NCI-H82 treated with DMSO at 0.1 percent for 48 hours (cell line): ENCODE measurements at regions not wholly inside any gene's neighbourhood (a gene's known extent, or its start where the extent isn't known, plus 50 kb on each side); places are given as distances from the start of the nearest gene placed in this dataset.

Source experiments
- DNase-seq: peaks from one replicate; lab custom pipeline; 2025; ENCODE audit not compliant: unreplicated experiment; lab: John Stamatoyannopoulos, UW

DNA sequence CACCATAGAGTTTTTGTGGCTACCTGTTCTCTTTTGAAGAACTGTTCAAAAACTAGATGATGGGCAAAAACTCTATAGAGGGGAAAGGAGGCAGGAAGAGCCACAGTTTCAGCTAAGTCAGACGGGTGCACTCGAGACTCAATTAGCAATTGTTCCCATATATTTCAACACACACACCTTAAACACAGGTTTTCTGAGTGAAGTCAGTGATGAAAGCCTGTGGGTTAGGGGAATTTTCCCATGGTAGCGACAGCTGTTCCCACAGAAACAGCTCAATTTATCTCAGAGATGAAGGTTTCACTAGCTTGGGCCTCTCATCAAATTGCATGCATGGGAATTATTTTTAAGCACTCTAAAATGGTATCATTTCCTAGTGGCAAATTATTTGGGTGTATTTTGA is 143.4 kb downstream of the ZIC5 start:
- no peak for DNase-seq

DNA sequence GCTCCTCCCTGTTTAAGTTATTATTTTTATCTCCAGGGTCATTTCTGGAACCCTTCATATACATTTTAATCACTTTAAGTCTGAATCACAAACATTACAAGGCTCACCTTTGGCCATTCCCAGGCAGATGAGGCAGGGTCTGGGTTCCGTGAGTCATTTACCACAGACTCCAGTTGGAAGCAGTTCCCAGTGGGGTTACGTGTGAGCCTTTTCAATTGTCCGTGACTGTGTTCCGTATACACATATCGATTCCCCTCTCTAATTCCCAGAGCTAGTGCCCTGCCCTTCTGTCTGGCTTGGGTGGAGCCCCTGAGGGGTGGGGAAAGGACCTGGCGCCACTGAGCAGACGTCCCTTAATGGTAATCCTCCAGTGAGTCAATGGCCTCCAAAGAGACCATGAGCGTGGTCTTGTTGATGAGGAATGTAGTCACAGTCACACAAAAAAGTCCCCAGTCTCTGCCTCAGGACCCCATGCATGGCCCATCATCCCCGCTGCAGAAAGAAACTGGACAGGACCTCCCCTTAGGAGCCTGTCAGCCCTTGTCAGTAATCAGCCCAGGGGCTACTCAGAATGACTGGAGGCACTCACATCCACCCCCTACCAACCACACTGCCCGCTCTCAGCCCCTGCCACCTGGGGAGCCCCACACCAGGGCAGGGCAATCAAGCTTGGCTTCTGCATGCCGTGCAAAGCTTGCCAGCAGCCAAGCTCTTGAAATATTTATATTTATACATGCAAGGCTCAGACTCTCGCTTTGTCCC is 144.4 kb downstream of the ZIC5 start:
- DNase-seq = no peak

DNA sequence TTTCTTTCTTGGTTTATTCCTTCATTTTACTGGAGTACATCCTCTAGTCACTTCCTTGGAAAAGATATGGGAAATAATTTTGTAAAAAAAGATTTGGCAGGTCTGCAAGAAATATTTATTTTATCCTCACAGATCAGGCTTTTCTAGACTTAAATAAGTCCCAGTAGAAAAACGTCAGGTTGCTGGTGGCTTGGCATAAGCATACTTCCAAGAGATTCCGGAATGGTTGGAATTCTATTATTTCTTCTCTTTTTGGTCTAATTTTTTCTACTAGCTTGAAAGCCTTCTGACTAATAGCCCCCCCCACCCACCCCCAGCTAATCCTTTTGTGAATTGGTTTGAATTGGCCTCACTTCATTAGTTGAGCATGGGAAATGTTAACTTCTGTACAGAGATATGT is 147.6 kb downstream of the ZIC5 start:
- no peak for DNase-seq

DNA sequence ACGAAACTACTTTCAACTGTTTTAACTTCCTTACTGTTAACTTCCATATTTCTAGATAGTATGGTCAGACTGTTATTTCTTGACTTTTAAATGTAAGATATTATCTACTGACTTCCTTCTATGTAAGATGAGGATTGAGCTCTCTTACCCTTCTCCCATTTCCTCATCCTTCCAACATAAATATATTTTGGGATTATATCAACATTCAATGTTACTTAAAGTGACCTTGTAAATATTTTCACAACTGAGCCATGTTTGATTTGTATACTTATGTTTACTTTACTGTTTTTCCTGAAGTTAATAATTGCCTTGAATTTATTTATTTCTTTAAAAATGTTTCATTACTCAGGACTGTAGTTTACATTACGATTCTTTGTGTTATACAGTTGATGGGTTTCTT is 148.7 kb downstream of the ZIC5 start:
- DNase-seq = no peak

DNA sequence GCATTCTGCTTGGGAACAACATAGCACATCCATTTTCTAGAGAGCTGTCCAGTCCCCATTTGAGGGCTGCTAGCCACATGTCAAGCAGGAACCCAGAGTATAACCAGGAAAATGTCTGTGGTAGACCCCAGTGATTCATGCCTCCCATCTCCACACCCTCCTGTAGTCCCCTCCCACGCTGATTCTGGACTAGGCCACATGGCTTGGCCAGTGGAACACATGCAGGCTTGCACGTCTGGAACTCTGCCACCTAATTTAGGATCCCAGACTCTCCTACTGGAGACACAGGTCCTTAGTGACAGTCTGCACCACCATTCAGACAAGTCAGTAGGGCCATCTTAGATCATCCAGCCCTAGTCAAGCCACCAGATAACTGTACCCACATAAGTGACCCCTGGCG is 149.8 kb downstream of the ZIC5 start:
- no peak for DNase-seq

DNA sequence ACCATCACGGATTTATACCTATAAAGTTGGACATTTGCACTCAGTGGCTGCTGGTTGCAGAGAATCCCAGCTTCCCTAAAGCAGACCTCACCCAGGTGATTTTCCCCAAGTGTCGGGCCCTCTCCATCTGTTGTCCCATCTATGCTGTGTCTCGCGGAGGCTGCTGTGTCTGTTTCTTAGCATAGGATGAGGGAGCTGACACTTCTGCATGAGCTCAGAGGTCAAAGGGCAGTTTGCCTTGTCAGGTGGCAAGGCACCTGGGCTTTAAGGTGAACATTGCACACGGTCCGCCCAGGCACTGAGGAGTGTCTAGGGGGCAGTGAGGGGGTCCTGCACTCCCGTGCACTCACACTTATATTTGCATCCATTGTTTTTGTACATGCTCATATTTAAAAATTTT is 151.6 kb downstream of the ZIC5 start:
- DNase-seq = no peak

DNA sequence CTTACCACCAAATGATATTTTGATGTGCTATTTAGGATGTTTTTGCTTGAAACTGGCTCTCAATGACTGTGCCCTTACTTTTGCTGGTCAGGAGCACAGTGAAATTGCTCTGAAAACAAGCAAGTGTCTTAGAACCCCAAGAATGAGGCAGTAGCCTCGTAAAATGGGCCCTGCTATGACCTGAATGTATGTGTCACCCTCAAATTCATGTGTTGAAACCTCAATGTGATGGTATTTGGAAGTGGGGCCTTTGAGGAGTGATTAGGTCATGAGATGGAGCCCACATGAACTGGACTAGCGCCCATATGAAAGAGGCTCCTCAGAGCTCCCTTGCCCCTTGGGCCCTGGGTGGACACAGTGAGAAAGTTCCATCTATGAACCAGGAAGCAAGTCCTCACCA is 155.2 kb downstream of the ZIC5 start:
- no peak for DNase-seq

DNA sequence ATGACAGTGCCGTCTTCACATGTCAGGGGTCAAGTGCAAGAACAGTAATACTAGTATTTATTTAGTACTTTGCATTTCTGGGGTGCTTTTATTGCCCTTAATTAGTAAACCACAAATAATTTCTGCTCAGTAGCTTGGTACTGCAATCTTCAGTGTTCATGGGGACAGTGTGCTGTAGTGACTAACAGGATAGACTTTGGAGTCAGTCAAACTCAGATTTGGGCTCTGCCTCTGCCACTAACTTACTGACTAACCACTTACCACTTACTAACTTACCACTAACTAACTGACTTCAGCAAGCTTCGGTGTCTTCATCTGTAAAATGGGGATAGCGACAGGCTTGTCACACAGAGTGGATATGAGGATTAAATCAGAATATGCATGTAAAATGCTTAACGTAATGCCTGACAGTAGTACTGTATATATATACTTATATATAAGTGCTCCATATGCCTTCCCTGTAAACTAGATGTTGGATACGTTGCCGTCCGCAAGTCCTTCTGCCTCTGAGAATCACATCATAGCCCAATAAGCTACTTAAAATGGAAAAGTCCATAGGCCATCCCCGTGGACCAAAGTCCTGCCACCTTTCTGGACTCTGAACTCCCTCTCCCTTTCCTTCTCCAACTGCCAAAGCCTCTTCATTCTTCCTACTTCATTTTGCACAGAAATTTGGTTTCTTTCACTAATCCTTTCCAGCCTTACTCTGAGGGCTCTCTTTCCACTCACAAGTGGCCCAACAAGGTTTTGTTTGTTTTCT is 158.1 kb downstream of the ZIC5 start:
- no peak for DNase-seq

DNA sequence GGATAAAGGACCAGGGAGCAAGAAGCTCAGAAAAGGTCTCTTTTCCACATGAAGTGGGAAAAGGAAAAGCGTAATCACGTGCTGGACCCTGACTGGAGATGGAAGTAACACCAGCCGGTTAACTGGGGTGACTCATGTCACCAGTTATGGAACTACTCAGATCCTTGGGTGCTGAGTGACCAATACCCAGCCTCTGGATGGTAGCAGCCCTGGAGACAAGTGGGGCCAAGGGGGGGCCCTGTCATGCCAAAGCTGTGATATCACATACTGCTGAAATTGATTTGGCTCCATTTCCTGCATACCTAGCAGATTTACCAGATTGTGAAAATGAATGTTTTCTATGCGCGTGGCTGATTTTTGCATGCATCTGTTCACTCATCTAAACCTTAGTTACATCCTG is 158.9 kb downstream of the ZIC5 start:
- no peak for DNase-seq

DNA sequence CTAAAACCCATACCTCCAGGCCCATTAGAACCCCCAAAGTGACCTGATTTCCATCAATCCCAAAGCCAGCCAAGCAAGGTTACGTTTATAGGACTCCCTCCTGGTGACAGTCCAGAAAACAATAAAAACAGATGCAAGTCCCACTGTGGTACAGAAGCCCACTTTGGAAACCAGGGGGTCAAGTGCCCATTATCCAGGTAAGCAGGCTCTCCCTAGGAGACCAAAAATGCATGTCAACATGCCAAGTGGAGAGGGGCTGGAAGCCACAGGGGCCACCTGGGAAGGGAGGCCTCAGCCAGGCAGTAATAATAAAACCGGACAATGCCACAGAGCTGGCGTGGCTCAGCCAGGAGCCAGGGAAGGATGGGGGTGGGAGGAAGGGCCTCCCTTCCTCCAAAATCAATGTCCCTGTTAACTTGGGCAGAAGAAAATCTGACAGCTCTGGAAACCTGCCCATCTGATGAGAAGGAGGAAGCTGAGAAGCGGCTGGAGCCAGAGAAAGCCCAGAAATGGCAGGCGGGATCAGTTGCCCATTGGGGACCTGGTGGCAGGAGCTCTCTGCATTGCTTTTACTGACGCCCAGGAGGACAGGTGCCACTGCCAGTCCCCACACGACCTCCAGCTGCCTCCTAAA is 160.4 kb downstream of the ZIC5 start:
- DNase-seq = no peak

DNA sequence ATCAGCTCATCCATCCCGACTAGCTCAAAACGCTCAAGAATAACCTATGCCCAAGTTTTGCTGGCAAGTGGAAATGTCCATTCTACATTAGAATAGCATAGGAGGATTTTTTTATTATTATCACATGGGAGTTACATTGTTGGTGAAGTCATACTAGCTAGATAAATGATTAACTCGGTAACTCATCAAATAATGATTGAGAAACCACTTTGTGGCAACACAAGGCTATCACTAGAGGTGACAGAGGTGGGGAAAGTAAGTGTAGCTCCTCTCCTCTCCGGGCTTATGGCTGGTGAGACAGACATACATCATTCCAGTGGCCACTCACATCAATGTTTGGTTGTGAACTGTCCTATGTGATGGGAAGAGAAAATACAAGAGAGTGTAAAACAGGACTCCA is 161.6 kb downstream of the ZIC5 start:
- DNase-seq = no peak

DNA sequence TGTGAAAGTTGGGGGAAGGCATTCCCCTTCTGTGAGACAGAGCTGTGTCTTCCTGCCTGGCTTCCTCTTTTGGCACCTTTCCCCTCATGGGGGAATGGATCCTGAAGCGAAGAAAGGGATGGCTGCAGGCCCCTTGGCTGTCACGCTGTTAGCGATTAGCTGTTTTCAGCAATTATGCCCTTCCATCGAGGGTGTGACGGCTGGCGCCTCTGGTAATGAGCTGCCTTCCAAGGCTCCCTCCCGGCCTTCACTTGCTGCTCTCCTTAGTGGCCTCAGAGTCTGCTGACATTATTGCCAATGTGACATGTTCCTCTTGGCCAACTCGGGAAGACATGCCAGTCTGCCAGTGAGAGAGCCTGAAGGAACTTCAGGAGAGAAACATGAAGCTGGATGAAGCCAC is 162.1 kb downstream of the ZIC5 start:
- no peak for DNase-seq

DNA sequence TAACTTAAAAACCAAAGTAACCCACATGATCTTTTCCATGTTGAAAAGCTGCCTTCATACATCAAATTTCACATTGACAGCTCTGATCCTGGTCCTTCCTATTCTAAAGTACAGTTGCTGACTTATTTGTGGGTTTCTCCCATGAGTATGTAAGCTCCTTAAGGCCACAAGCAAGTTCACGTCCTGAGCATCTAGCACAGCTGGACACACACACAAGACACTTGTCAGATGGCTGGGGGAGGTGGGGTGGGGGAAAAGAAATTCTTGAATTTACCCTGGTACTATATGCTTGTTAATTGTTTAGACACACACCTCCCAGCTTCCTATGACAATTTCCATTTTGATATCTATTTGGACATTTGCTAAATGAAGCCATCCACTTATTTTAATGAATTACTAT is 162.8 kb downstream of the ZIC5 start:
- no peak for DNase-seq

DNA sequence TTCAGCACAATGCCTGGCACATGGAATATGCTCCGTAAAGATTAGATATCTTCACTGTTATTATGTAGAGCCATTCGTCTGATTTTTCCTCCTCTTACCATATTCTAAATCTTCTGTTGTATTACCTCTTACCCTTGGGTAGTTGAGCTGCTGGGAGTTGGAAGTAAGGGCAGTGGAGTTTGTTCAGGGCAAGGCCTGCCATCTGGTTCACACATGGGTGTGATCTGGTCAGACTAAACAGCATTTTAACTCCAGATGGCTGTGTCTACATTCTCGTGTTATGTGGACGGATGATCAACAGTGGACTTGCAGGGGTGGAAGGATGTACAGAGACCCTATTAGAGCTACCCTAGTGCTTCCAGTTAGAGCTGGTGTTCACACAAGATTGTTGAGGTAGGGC is 164.9 kb downstream of the ZIC5 start:
- peak; percentile 43 for DNase-seq

DNA sequence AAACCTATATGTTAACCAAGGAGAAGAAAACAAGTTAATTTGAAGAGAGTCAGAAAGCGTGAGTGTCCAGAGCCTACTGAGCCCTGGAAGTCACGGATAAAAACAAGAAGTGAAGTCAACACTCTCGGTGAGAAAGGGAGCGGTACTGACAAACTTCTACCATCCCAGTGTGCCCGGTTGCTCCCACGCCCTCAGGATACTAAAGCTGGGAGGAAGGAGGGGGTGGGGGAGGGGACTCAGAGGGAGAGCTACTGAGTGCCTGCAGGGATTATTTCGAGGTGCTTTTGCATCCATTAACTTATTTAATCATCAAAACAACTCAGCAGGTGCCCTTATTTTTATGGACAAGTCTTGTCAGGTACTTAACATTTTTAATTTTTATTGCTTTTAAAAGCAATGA is 166.2 kb downstream of the ZIC5 start:
- peak; percentile 63 for DNase-seq

DNA sequence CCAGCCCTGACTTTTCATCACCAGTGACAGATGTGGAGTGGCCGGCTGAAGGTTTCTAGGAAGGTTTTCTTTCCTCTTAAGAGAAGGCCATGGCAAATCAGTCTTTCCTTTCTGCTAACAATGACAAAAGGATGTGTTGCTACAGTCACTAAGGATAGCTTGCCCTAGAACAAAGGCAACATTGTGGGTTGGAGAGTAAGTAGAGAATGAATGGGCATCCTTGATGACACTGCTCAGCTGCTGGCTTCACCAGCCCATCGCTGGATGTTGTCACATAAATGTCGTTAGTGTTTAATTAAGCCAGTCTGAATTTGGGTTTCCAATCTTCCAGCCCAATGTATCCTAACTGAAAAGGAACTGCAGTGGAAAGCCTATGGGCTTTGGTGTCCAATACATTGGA is 168.4 kb downstream of the ZIC5 start:
- no peak for DNase-seq

DNA sequence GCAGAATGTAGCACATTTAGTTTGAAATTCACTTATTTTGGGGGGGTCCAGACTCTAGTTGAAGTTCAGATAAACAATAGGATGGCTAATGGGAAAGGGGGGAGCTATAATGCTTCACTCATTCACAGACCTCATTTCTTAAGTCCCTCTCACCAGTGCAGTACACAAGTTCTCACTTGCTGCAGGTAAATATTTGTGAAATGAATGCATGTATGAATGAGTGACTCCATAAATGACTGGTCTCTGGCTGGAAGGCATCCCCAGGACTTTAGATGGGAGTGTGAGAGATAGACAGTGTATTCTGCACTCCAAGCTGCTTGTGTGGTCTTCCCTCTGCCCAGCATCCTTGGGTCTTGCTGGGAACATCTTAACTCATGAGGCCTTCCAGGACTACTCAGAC is 169.2 kb downstream of the ZIC5 start:
- DNase-seq = no peak

DNA sequence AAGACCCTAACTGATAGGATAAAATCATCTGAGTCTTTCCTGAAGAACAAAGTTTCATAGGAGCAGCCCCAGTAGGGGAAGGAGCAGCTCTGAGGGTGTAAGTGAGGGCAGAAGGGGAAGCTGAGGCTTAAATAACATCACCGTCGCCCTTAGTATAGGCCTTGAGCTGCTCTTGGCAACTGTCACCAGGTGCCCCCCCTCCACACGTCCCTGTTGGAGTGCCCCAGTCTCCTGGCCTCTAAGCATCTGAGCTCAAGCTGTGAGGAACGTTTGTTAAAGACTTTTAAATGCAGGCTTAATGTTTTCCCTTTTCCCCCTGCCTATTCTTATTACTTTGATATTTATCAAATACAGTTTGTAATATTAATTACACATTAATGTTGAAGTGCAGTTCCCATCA is 170.6 kb downstream of the ZIC5 start:
- DNase-seq = no peak

DNA sequence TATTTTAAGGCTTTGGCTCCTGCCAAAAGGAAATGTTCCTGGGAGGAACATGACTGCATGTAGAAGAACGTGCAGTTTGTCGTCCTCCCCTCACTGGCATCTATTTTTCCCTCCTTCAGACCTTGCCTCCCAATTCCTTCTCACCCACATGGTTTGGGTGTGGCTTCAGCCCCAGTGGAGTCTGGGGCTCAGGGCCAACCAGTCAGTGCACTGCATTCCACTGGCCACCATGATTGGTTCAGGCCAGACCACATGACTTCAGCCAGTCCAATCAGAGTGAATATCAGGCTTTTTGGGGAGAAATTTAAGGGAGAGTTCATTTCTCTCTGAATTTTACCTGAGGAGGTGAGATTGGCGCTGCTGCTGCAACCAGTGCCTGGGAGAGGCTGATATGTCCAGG is 171.6 kb downstream of the ZIC5 start:
- no peak for DNase-seq

DNA sequence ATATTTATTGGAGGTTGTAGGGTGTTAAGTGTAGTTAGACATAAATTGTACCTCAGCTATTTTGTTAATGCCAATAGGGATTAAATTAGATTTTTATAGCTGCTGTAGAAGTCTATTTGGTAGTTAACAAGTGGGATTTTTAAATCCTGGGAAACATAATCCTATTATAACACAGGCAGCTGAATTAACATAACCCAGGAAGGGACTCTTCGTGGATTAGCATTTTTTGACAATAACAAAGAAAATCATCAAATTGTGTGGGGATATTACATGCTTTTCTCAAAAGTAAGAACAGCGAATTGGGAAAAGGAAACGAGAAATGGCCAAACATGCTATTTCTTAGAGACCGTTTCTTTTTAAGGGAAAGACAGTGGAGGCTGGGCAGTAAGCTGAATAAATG is 172.8 kb downstream of the ZIC5 start:
- DNase-seq = peak; percentile 86

DNA sequence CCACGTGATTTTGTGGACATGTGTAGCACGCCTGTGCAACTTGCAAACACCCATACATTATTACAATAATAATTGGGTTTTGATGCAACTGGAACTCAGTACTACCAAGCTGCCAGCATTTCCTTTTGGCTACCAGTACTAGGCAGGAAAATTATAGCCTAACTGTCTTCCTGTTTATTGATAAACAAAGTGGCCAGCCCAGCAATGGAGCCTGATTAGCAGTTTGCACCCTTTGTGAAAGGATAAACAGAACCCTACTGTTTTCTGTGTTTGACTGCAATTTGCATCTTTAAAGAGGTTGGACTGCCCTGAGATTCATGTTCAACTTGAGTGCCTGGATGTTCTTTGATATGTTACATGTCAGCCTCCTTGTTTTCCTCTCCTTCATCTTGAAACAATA is 173.9 kb downstream of the ZIC5 start:
- DNase-seq = no peak

DNA sequence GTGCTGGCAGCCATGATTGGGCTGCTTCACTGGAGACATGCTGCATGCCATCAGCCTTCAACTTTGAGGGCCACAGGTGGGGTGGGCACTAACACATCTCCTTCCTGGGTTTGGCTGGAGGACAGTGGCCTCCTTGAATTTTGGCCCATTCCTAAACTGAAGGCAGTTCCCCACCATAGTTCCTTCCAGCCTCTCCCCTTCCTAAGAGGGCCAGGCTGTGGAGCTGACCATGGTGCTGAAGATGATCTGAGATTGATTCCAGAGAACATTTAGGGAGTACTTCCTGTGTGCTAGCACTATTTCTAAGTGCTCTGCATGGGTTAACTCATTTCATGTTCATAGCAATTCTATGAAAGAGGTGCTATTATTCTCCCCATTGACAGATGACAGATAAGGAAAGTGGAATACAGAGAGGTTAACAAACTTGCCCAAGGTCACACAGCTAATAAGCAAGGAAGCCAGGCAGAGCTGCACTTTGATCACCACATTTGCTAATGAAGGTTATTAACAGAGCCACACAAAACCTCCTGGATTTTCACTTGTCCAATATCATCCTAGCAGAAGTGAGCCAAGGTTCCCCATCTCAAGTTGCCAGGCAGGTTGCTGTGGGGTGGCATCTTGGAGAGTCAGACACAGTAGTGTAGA is 175.3 kb downstream of the ZIC5 start:
- DNase-seq = no peak
